DOHH2 (cell line): ENCODE measurements at regions not wholly inside any gene's neighbourhood (a gene's known extent, or its start where the extent isn't known, plus 50 kb on each side); places are given as distances from the start of the nearest gene placed in this dataset.
"Not testable (repeated sequence)": the region's sequence is repeated elsewhere in the genome, so short reads cannot be mapped to it uniquely, and the experiment has no call there.

Experiments
- CTCF ChIP-seq: fragments of 200-600 bp; sonication (generic); IDR thresholded peaks from one replicate; pipeline ENCODE4 v1.5.1; 2014; ENCODE audit warnings: antibody characterized with exemption, mild to moderate bottlenecking, low read depth, low read length; ENCODE audit not compliant: poor library complexity, severe bottlenecking
- EZH2phosphoT487 ChIP-seq: fragments of 200-600 bp; sonication (generic); IDR thresholded peaks from 2 replicates; pipeline ENCODE4 v1.6.1; 2017; ENCODE audit warnings: borderline replicate concordance, mild to moderate bottlenecking, antibody characterized with exemption, low read length, moderate library complexity, mixed read lengths

GRCh38 chr12:131295559-131295958 is 341.9 kb downstream of the ADGRD1 start:
- not testable (repeated sequence) for TF ChIP-seq CTCF, EZH2phosphoT487
